Anterior cingulate cortex (tissue), 58 donors: ENCODE measurements at regions not wholly inside any gene's neighbourhood (a gene's known extent, or its start where the extent isn't known, plus 50 kb on each side); places are given as distances from the start of the nearest gene placed in this dataset.

Experiments
- DNase-seq, 58 donors: peaks; one replicate each; lab custom pipeline; 2025; lab: John Stamatoyannopoulos, UW

GRCh38 chr3:61497463-61497862 lies 63.9 kb upstream of the PTPRG start:
- DNase-seq = no peak

- no peak for DNase-seq
Measured at GRCh38 chr3:61505197-61505596, 56.2 kb upstream of the PTPRG start.

- no peak for DNase-seq
Measured at GRCh38 chr3:61507946-61508345, 53.4 kb upstream of the PTPRG start.
